GM23338 (cell line): ENCODE measurements at regions not wholly inside any gene's neighbourhood (a gene's known extent, or its start where the extent isn't known, plus 50 kb on each side); places are given as distances from the start of the nearest gene placed in this dataset.

Experiments used
- ATAC-seq: fragments of 200-7000 bp; cut with Tn5 transposase; 3 replicates; pipeline ENCODE4 v1.9.1; 2020
- DNase-seq: peaks from one replicate; pipeline ENCODE4 v3.0.0-alpha.2; 2015; ENCODE audit warnings: low spot score
- H2AFZ ChIP-seq: fragments of 200-600 bp; sonication (generic); 2 replicates; pipeline ENCODE4 v1.8.0; 2016; ENCODE audit warnings: antibody characterized with exemption, mild to moderate bottlenecking, moderate library complexity
- H3F3A ChIP-seq: fragments of 200-600 bp; sonication (generic); replicated peaks from 2 replicates; pipeline ENCODE4 v1.8.0; 2017; ENCODE audit warnings: antibody characterized with exemption, mixed run types, low read depth
- H3K27ac ChIP-seq: fragments of 200-600 bp; sonication (generic); 2 replicates; pipeline ENCODE4 v1.6.1; 2016; ENCODE audit warnings: low read depth
- H3K27me3 ChIP-seq: fragments of 200-600 bp; sonication (generic); 2 replicates; pipeline ENCODE4 v1.8.0; 2016; ENCODE audit warnings: mild to moderate bottlenecking, mixed run types, moderate library complexity; ENCODE audit not compliant: insufficient read depth
- H3K36me3 ChIP-seq: fragments of 200-600 bp; sonication (generic); 2 replicates; pipeline ENCODE4 v1.8.0; 2016; ENCODE audit warnings: mild to moderate bottlenecking; ENCODE audit not compliant: insufficient read depth
- H3K4me1 ChIP-seq: fragments of 200-600 bp; sonication (generic); 2 replicates; pipeline ENCODE4 v1.8.0; 2016; ENCODE audit warnings: mild to moderate bottlenecking, moderate library complexity; ENCODE audit not compliant: insufficient read depth
- H3K4me2 ChIP-seq: fragments of 200-600 bp; sonication (generic); 2 replicates; pipeline ENCODE4 v1.7.1; 2017; ENCODE audit warnings: mixed run types
- H3K4me3 ChIP-seq: fragments of 200-600 bp; sonication (generic); 2 replicates; pipeline ENCODE4 v1.6.1; 2016; ENCODE audit warnings: mixed run types
- H3K79me2 ChIP-seq: fragments of 200-600 bp; sonication (generic); replicated peaks from 2 replicates; pipeline ENCODE4 v1.8.0; 2017; ENCODE audit warnings: mild to moderate bottlenecking; ENCODE audit not compliant: insufficient read depth
- H3K9me2 ChIP-seq: fragments of 200-600 bp; sonication (generic); 2 replicates; pipeline ENCODE4 v1.8.0; 2017; ENCODE audit not compliant: insufficient read depth
- H4K20me1 ChIP-seq: fragments of 200-600 bp; sonication (generic); replicated peaks from 2 replicates; pipeline ENCODE4 v1.8.0; 2017; ENCODE audit warnings: mild to moderate bottlenecking; ENCODE audit not compliant: insufficient read depth
- H3K27ac Mint-ChIP-seq: 2 replicates; pipeline ENCODE4 v1.8.0; 2020; ENCODE audit warnings: inconsistent platforms, mild to moderate bottlenecking, moderate library complexity, mixed read lengths
- H3K27me3 Mint-ChIP-seq: 3 replicates; pipeline ENCODE4 v1.8.0; 2022; ENCODE audit warnings: low read depth, mild to moderate bottlenecking, moderate library complexity, mixed read lengths, inconsistent platforms; ENCODE audit not compliant: insufficient read depth, poor library complexity
- H3K36me3 Mint-ChIP-seq: 3 replicates; pipeline ENCODE4 v1.8.0; 2021; ENCODE audit warnings: low read depth, mild to moderate bottlenecking, inconsistent platforms, moderate library complexity, mixed read lengths
- H3K4me1 Mint-ChIP-seq: 3 replicates; pipeline ENCODE4 v1.8.0; 2020; ENCODE audit warnings: mild to moderate bottlenecking, inconsistent platforms, mixed read lengths
- H3K4me3 Mint-ChIP-seq: 3 replicates; pipeline ENCODE4 v1.8.0; 2021; ENCODE audit warnings: moderate library complexity, mild to moderate bottlenecking, inconsistent platforms, mixed read lengths
- H3K9me3 Mint-ChIP-seq: 3 replicates; pipeline ENCODE4 v1.8.0; 2020; ENCODE audit warnings: moderate library complexity, mild to moderate bottlenecking, inconsistent platforms, mixed read lengths
- CREB1 ChIP-seq: fragments of 250-450 bp; sonication (Bioruptor Pico); IDR thresholded peaks from 2 replicates; pipeline ENCODE4 v1.5.0; 2020; ENCODE audit warnings: low read depth, mild to moderate bottlenecking, moderate library complexity
- EZH2phosphoT487 ChIP-seq: fragments of 200-600 bp; sonication (generic); IDR thresholded peaks from one replicate; pipeline ENCODE4 v1.8.1; 2018; ENCODE audit warnings: antibody characterized with exemption; ENCODE audit not compliant: unreplicated experiment
- JUNB ChIP-seq: IDR thresholded peaks from one replicate; pipeline ENCODE4 v1.6.1; 2016; ENCODE audit warnings: antibody characterized with exemption; ENCODE audit not compliant: unreplicated experiment
- NANOG ChIP-seq: IDR thresholded peaks from 2 replicates; pipeline ENCODE4 v1.6.1; 2016; ENCODE audit warnings: antibody characterized with exemption, borderline replicate concordance
- POLR2AphosphoS5 ChIP-seq: IDR thresholded peaks from 2 replicates; pipeline ENCODE4 v1.6.1; 2016; ENCODE audit warnings: antibody characterized with exemption, low read depth
- ZNF114 ChIP-seq: fragments of 250-450 bp; sonication (Bioruptor Pico); IDR thresholded peaks from 2 replicates; pipeline ENCODE4 v1.5.0; 2020; ENCODE audit warnings: mild to moderate bottlenecking, moderate library complexity
- ZNF331 ChIP-seq: fragments of 250-450 bp; sonication (Bioruptor Pico); IDR thresholded peaks from 2 replicates; pipeline ENCODE4 v1.5.0; 2020; ENCODE audit warnings: low read depth, mild to moderate bottlenecking, moderate library complexity
- TF ChIP-seq, protein P1 (sequence below): IDR thresholded peaks from one replicate; pipeline ENCODE4 v1.6.1; 2018; ENCODE audit warnings: antibody characterized with exemption; ENCODE audit not compliant: unreplicated experiment
- TF ChIP-seq, protein P2 (sequence below): IDR thresholded peaks from 2 replicates; pipeline ENCODE4 v1.6.1; 2016; ENCODE audit warnings: antibody characterized with exemption

DNA sequence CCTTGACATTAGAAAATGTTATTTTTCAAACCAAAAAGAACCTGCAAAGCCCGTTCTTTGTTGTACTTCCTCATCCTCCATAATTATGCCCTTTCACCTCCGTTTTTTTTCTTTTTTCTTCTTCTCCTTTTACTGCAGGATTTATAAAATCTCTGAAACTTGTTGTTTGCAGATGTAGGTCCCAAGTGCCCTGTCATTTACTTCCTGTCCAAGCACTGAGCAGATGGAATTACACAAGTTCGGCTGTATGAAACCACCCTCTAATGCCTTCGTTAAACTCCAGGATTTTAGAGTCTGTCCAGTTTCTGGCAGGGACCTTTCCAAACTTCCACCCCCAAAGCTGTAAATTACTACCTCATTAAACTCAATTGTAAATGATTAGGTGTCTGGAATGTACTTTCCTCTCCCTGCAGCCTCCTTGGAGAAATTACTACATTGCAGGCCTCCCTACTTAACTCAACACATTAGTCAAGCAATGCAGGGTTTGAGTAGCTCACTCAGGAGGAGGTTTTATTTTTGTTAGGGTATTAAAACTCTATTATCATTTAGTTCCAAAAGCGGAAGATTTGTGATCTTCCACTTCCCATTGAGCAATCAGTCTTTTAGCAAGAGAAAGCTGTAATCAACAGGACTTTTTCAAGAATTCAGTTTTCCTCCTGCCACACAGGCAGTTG lies 125.6 kb upstream of the LPAR1 start:
- no peaks in the 10 kb centered on the region for H3K27me3 ChIP-seq
- H3K27me3 Mint-ChIP-seq = no peaks in the 10 kb centered on the region
- H3K4me1 Mint-ChIP-seq = peaks cover 12% of the 10 kb centered on the region; the same call in 2 of the 3 replicates
- no peaks in the 10 kb centered on the region for H3F3A ChIP-seq
- H4K20me1 ChIP-seq = no peaks in the 10 kb centered on the region
- H3K9me3 Mint-ChIP-seq = peaks cover 20% of the 10 kb centered on the region
- H3K4me3 ChIP-seq = no peak overlapping the region
- no peak for ATAC-seq
- peak overlapping the region; percentile 72; the same call in 1 of the 2 replicates for H2AFZ ChIP-seq
- H3K9me2 ChIP-seq = no peaks in the 10 kb centered on the region
- peaks cover 10% of the 10 kb centered on the region; the same call in 1 of the 2 replicates for H3K4me1 ChIP-seq
- peak overlapping the region; percentile 61 for H3K27ac ChIP-seq
- H3K36me3 Mint-ChIP-seq = peaks cover 11% of the 10 kb centered on the region; the same call in 2 of the 3 replicates
- no peaks in the 10 kb centered on the region for H3K36me3 ChIP-seq
- peak; percentile 53; the same call in 1 of the 2 replicates for TF ChIP-seq NANOG
- TF ChIP-seq, protein P1, sequence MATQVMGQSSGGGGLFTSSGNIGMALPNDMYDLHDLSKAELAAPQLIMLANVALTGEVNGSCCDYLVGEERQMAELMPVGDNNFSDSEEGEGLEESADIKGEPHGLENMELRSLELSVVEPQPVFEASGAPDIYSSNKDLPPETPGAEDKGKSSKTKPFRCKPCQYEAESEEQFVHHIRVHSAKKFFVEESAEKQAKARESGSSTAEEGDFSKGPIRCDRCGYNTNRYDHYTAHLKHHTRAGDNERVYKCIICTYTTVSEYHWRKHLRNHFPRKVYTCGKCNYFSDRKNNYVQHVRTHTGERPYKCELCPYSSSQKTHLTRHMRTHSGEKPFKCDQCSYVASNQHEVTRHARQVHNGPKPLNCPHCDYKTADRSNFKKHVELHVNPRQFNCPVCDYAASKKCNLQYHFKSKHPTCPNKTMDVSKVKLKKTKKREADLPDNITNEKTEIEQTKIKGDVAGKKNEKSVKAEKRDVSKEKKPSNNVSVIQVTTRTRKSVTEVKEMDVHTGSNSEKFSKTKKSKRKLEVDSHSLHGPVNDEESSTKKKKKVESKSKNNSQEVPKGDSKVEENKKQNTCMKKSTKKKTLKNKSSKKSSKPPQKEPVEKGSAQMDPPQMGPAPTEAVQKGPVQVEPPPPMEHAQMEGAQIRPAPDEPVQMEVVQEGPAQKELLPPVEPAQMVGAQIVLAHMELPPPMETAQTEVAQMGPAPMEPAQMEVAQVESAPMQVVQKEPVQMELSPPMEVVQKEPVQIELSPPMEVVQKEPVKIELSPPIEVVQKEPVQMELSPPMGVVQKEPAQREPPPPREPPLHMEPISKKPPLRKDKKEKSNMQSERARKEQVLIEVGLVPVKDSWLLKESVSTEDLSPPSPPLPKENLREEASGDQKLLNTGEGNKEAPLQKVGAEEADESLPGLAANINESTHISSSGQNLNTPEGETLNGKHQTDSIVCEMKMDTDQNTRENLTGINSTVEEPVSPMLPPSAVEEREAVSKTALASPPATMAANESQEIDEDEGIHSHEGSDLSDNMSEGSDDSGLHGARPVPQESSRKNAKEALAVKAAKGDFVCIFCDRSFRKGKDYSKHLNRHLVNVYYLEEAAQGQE = no peak
- TF ChIP-seq, protein P2, sequence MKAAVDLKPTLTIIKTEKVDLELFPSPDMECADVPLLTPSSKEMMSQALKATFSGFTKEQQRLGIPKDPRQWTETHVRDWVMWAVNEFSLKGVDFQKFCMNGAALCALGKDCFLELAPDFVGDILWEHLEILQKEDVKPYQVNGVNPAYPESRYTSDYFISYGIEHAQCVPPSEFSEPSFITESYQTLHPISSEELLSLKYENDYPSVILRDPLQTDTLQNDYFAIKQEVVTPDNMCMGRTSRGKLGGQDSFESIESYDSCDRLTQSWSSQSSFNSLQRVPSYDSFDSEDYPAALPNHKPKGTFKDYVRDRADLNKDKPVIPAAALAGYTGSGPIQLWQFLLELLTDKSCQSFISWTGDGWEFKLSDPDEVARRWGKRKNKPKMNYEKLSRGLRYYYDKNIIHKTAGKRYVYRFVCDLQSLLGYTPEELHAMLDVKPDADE = no peak
- no peak for TF ChIP-seq POLR2AphosphoS5
- H3K4me3 Mint-ChIP-seq = no peak overlapping the region
- H3K27ac Mint-ChIP-seq = peak overlapping the region; percentile 8; the same call in 1 of the 2 replicates
- no peak for DNase-seq
- H3K4me2 ChIP-seq = no peak overlapping the region
- H3K79me2 ChIP-seq = no peaks in the 10 kb centered on the region

DNA sequence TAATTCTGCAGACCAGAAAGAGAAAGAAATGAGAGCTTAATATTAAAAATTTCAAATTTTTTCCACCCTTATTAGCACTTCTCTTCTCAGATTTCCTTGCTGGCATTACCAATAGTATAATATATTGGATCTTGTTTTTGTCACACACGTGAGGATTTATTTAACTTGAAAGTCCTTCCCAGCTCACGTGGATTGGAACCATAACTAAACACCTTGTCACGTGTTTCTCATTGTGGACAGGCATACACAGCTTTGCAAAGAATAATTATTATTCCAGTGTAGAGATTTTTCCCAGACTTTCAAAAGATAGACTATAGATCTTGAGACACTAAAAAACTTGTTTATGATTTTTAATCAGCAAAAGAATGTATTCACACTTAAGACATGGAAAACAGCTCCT lies 123.8 kb upstream of the LPAR1 start:
- Mint-ChIP-seq H3K9me3 (peaks cover 3% of the 10 kb centered on the region; the same call in 1 of the 3 replicates), H3K4me1 (peaks cover 12% of the 10 kb centered on the region; the same call in 2 of the 3 replicates), H3K36me3 (no peaks in the 10 kb centered on the region), H3K4me3 (no peak overlapping the region), H3K27ac (no peak overlapping the region), H3K27me3 (no peaks in the 10 kb centered on the region)
- no peaks in the 10 kb centered on the region for H3K9me2 ChIP-seq
- ATAC-seq = no peak
- DNase-seq = no peak
- no peak overlapping the region for H3K4me2 ChIP-seq
- no peaks in the 10 kb centered on the region for H3K79me2 ChIP-seq
- no peaks in the 10 kb centered on the region for H4K20me1 ChIP-seq
- H3K4me1 ChIP-seq = peaks cover 10% of the 10 kb centered on the region; the same call in 1 of the 2 replicates
- no peaks in the 10 kb centered on the region for H3K27me3 ChIP-seq
- H3K4me3 ChIP-seq = no peak overlapping the region
- no peaks in the 10 kb centered on the region for H3F3A ChIP-seq
- H2AFZ ChIP-seq = no peak overlapping the region
- H3K36me3 ChIP-seq = no peaks in the 10 kb centered on the region
- no peak overlapping the region for H3K27ac ChIP-seq
- TF ChIP-seq NANOG (no peak), ZNF114 (CRISPR knock-in tag) (no peak), EZH2phosphoT487 (no peak), ZNF331 (no peak), JUNB (no peak), CREB1 (no peak)
- TF ChIP-seq, protein P1 = no peak
